CD14-positive monocyte (primary cell): ENCODE measurements at regions not wholly inside any gene's neighbourhood (a gene's known extent, or its start where the extent isn't known, plus 50 kb on each side); places are given as distances from the start of the nearest gene placed in this dataset.

Experiments used
- DNase-seq, 3 donors: peaks; one replicate each; pipeline ENCODE4 v3.0.0-alpha.2; 2011 to 2022
- H2AFZ ChIP-seq: 2 replicates; pipeline ENCODE4 v1.6.0; 2012; ENCODE audit warnings: mild to moderate bottlenecking, low read depth, low read length, inconsistent platforms; ENCODE audit not compliant: insufficient read depth, poor library complexity, severe bottlenecking
- H3K27ac ChIP-seq, 2 donors: 1 replicate in 1 of 2; 2 replicates in 1 of 2; pipeline ENCODE4 v1.5.1; 2012 to 2013; ENCODE audit warnings: low read length in 2 of 2, control low read depth in 1 of 2, inconsistent platforms in 1 of 2, low read depth in 1 of 2, mild to moderate bottlenecking in 1 of 2
- H3K27me3 ChIP-seq, 2 donors: one replicate each; pipeline versions ENCODE4 v1.6.0 to v1.6.1; 2011 to 2013; ENCODE audit warnings: low read length in 2 of 2; ENCODE audit not compliant: control insufficient read depth in 2 of 2, insufficient read depth in 2 of 2
- H3K36me3 ChIP-seq, 2 donors: replicated peaks in 1 of 2; 1 replicate in 1 of 2; 2 replicates in 1 of 2; pipeline versions ENCODE4 v1.5.1 to v1.6.1; 2012 to 2013; ENCODE audit warnings: low read length in 2 of 2, control low read depth in 1 of 2, inconsistent platforms in 1 of 2, mild to moderate bottlenecking in 1 of 2; ENCODE audit not compliant: insufficient read depth in 2 of 2, control insufficient read depth in 1 of 2
- H3K4me1 ChIP-seq, 2 donors: 1 replicate in 1 of 2; 2 replicates in 1 of 2; pipeline versions ENCODE4 v1.5.1 to v1.6.1; 2012 to 2013; ENCODE audit warnings: low read length in 2 of 2, control low read depth in 1 of 2, inconsistent platforms in 1 of 2, mild to moderate bottlenecking in 1 of 2, moderate library complexity in 1 of 2; ENCODE audit not compliant: insufficient read depth in 2 of 2, control insufficient read depth in 1 of 2
- H3K4me2 ChIP-seq: replicated peaks from 2 replicates; pipeline ENCODE3; 2012; ENCODE audit warnings: low read length, moderate library complexity, mild to moderate bottlenecking; ENCODE audit not compliant: poor library complexity, severe bottlenecking; ENCODE audit errors: extremely low read depth
- H3K4me3 ChIP-seq, 3 experiments: fragments of 200-600 bp in 1 of 3; sonication (generic) in 1 of 3; replicated peaks in 1 of 3; 1 replicate in 2 of 3; 2 replicates in 1 of 3; pipeline ENCODE4 v1.5.1; 2011 to 2013; ENCODE audit warnings: low read length in 3 of 3, mild to moderate bottlenecking in 3 of 3, control low read depth in 2 of 3, low read depth in 2 of 3, inconsistent platforms in 1 of 3, moderate library complexity in 1 of 3
- H3K79me2 ChIP-seq: 2 replicates; pipeline ENCODE4 v1.6.0; 2012; ENCODE audit warnings: mild to moderate bottlenecking, control low read depth, inconsistent platforms, low read length, moderate library complexity; ENCODE audit not compliant: insufficient read depth
- H3K9ac ChIP-seq: 2 replicates; pipeline ENCODE4 v1.6.0; 2017; ENCODE audit warnings: low read length, mild to moderate bottlenecking; ENCODE audit not compliant: insufficient read depth, poor library complexity, severe bottlenecking
- H3K9me3 ChIP-seq, 2 donors: replicated peaks in 1 of 2; 1 replicate in 1 of 2; 2 replicates in 1 of 2; pipeline versions ENCODE4 v1.5.1 to v1.6.1; 2012 to 2013; ENCODE audit warnings: low read length in 2 of 2, control low read depth in 1 of 2; ENCODE audit not compliant: control insufficient read depth in 1 of 2, insufficient read depth in 1 of 2
- H4K20me1 ChIP-seq: 2 replicates; pipeline ENCODE4 v1.6.0; 2012; ENCODE audit warnings: mild to moderate bottlenecking, low read length, control low read depth, moderate library complexity; ENCODE audit not compliant: insufficient read depth
- H3K27ac Mint-ChIP-seq, 7 donors: one replicate each; pipeline ENCODE4 v1.8.0; 2020; ENCODE audit warnings: mild to moderate bottlenecking in 7 of 7, mixed read lengths in 7 of 7, moderate library complexity in 6 of 7, inconsistent platforms in 2 of 7
- H3K27me3 Mint-ChIP-seq, 3 donors: one replicate each; pipeline ENCODE4 v1.8.0; 2021 to 2022; ENCODE audit warnings: low read depth in 3 of 3, mild to moderate bottlenecking in 3 of 3, mixed read lengths in 3 of 3, moderate library complexity in 3 of 3, inconsistent platforms in 1 of 3
- H3K36me3 Mint-ChIP-seq, 2 donors: one replicate each; pipeline ENCODE4 v1.8.0; 2020; ENCODE audit warnings: mixed read lengths in 2 of 2, inconsistent platforms in 1 of 2, mild to moderate bottlenecking in 1 of 2
- H3K4me1 Mint-ChIP-seq: one replicate; pipeline ENCODE4 v1.8.0; 2020; ENCODE audit warnings: mild to moderate bottlenecking, mixed read lengths
- H3K4me3 Mint-ChIP-seq, 2 donors: one replicate each; pipeline ENCODE4 v1.8.0; 2020; ENCODE audit warnings: mild to moderate bottlenecking in 2 of 2, mixed read lengths in 2 of 2, moderate library complexity in 1 of 2
- H3K9me3 Mint-ChIP-seq, 7 donors: one replicate each; pipeline ENCODE4 v1.8.0; 2020 to 2022; ENCODE audit warnings: mixed read lengths in 7 of 7, mild to moderate bottlenecking in 6 of 7, moderate library complexity in 6 of 7, inconsistent platforms in 2 of 7
- CTCF ChIP-seq: fragments of 200-600 bp; IDR thresholded peaks from one replicate; pipeline ENCODE4 v1.8.0; 2022; ENCODE audit warnings: antibody characterized with exemption, mild to moderate bottlenecking
- WGBS: methylation state at CpG from one replicate; pipeline ENCODE4 v1.1.5; 2013; ENCODE audit warnings: missing lambda C conversion rate; ENCODE audit not compliant: insufficient coverage; 5-methylcytosine and 5-hydroxymethylcytosine counted together
- intact Hi-C, 2 donors: fragments of 100-400 bp; cut with micrococcal nuclease; formaldehyde crosslinking; loops; one replicate each; pipeline versions ENCODE4 v1.15.0 to v1.15.1; 2023

GRCh38 chr4:124514588-124514987, 197.9 kb downstream of the ANKRD50 start:
- Mint-ChIP-seq H3K36me3 (no peaks in the 10 kb centered on the region), H3K4me1 (no peaks in the 10 kb centered on the region), H3K27me3 (peaks cover 0 to 1% (median 0%) of the 10 kb centered on the region in 3 donors), H3K27ac (no peak overlapping the region), H3K9me3 (peaks cover 0 to 4% (median 0%) of the 10 kb centered on the region in 7 donors), H3K4me3 (no peak overlapping the region)
- Histone ChIP-seq H3K27ac (no peak overlapping the region), H2AFZ (no peak overlapping the region), H3K4me1 (no peaks in the 10 kb centered on the region), H3K79me2 (no peaks in the 10 kb centered on the region), H3K9ac (no peak overlapping the region), H3K36me3 (no peaks in the 10 kb centered on the region), H3K4me2 (no peak overlapping the region), H4K20me1 (no peaks in the 10 kb centered on the region), H3K4me3 (no peak overlapping the region), H3K9me3 (no peaks in the 10 kb centered on the region), H3K27me3 (no peaks in the 10 kb centered on the region)
- DNase-seq = no peak
- 100% methylated on average over 1 of the region's 2 CpGs for WGBS
- intact Hi-C loops = no loop called here
- TF ChIP-seq CTCF = no peak

DNA sequence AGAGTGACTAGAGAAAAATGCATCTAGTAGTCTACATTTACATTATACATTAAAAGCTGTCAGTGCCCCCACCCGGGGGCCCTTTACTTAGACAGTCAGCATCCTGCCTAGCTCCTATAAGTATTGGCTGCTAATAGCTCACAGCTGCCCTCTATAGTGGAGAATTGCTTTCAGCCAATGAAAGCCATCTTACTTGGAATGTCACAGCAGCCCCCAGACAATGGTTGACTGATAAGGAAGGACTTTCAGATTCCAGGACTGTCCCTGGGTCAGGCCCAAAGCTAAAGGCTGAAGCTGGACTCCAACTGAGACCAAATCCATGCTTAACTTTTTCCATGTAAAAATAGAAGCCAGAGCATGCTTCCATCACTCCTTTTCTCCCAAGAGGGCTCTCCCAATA, 196.9 kb downstream of the ANKRD50 start:
- no peaks in the 10 kb centered on the region for H3K27me3 ChIP-seq
- H4K20me1 ChIP-seq = no peaks in the 10 kb centered on the region
- no peak for DNase-seq
- Mint-ChIP-seq H3K27me3 (peaks cover 0 to 1% (median 0%) of the 10 kb centered on the region in 3 donors), H3K4me3 (no peak overlapping the region), H3K9me3 (peaks cover 0 to 4% (median 0%) of the 10 kb centered on the region in 7 donors), H3K36me3 (no peaks in the 10 kb centered on the region), H3K4me1 (no peaks in the 10 kb centered on the region), H3K27ac (no peak overlapping the region)
- no peak for TF ChIP-seq CTCF
- H3K4me2 ChIP-seq = no peak overlapping the region
- no peaks in the 10 kb centered on the region for H3K79me2 ChIP-seq
- H3K36me3 ChIP-seq = no peaks in the 10 kb centered on the region
- no peak overlapping the region for H2AFZ ChIP-seq
- no peaks in the 10 kb centered on the region for H3K9me3 ChIP-seq
- WGBS = no CpG with 5 or more reads among the region's 1 CpG
- intact Hi-C loops = no loop called here
- no peak overlapping the region for H3K9ac ChIP-seq
- no peak overlapping the region for H3K4me3 ChIP-seq
- no peaks in the 10 kb centered on the region for H3K4me1 ChIP-seq
- no peak overlapping the region for H3K27ac ChIP-seq
